ENCODE measurements at regions not wholly inside any gene's neighbourhood (a gene's known extent, or its start where the extent isn't known, plus 50 kb on each side); places are given as distances from the start of the nearest gene placed in this dataset.

DNA sequence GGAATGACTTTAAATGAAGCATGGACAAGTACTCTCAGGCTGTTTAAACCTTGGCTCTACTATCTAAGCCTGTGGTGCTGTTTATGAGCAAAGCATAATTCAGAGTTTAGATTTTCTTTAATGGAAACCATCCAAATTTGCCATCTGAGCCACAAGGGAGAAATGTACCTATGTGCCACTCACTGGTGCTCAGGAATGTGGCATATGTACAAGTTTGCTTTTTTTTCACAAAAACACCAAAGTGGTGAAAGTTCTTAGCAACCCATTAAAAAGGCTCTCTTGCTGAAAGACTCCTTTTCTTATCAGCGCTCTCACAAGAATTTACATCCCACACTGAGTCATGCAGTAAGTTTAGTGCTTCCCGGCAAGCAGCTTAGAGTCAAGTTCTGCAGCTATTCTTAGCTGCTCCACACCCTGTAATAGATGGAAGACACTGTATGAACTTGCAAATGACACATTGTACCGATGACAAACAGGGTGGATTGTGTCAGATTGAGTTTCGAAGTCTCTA is 57.3 kb upstream of the MLIP start (continued):
- TF ChIP-seq ELF1 (IDR thresholded peaks at IDR 0.05; ENCODE audit: borderline replicate concordance, low read depth): no peak
- no peak for TF ChIP-seq EZH2 (IDR thresholded peaks at IDR 0.05)

- TF ChIP-seq RAD21 (IDR thresholded peaks at IDR 0.05; ENCODE audit: low read depth) (no peak), MAX (IDR thresholded peaks at IDR 0.05) (no peak), SP1 (IDR thresholded peaks at IDR 0.05; ENCODE audit: low read depth) (no peak), EZH2 (IDR thresholded peaks at IDR 0.05) (no peak), CEBPB (IDR thresholded peaks at IDR 0.05; ENCODE audit: low read depth) (no peak), ZNF274 (IDR thresholded peaks at IDR 0.05; ENCODE audit: low read depth, low read length) (no peak), POLR2AphosphoS5 (IDR thresholded peaks at IDR 0.05; ENCODE audit: low read depth, low read length) (no peak), FOSL1 (IDR thresholded peaks at IDR 0.05; ENCODE audit: low read depth) (no peak), CTCF (IDR thresholded peaks at IDR 0.05 in 2 of 3, conservative IDR thresholded peaks at IDR 0.05 in 1 of 3; ENCODE audit: borderline replicate concordance in 1 of 3, insufficient read depth in 1 of 3, low read depth in 2 of 3, low read length in 2 of 3) (no peak), YY1 (IDR thresholded peaks at IDR 0.05; ENCODE audit: extremely low read depth, insufficient replicate concordance, low read depth, low read length) (no peak), CBX3 (IDR thresholded peaks at IDR 0.05; ENCODE audit: low read depth) (no peak), TCF7L2 (IDR thresholded peaks at IDR 0.05; ENCODE audit: borderline replicate concordance, extremely low read depth, insufficient read depth, insufficient read length) (no peak), JUND (IDR thresholded peaks at IDR 0.05) (no peak), POLR2A (IDR thresholded peaks at IDR 0.05; ENCODE audit: borderline replicate concordance, extremely low read depth, insufficient read depth, insufficient read length) (no peak)
- TF ChIP-seq, protein P1, sequence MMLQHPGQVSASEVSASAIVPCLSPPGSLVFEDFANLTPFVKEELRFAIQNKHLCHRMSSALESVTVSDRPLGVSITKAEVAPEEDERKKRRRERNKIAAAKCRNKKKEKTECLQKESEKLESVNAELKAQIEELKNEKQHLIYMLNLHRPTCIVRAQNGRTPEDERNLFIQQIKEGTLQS (IDR thresholded peaks at IDR 0.05): no peak
- H3K9me2 ChIP-seq (ENCODE audit: insufficient read depth): no peaks in the 10 kb centered on the region
- no peaks in the 10 kb centered on the region for H4K20me1 ChIP-seq (ENCODE audit: insufficient read depth)
- ChIA-PET CTCF (no interaction called here), RAD21 (ENCODE audit: low non-redundant PET in 1 of 2, low total read pairs in 2 of 2, uncharacterized antibody in 2 of 2, unreplicated experiment in 2 of 2) (no interaction called here), POLR2A (no interaction called here)
- no peaks in the 10 kb centered on the region for H3K79me2 ChIP-seq (ENCODE audit: insufficient read depth, low read length)
- no peak overlapping the region for H3K4me2 ChIP-seq (ENCODE audit: low read length)
- intact Hi-C loops (cut with micrococcal nuclease): no loop called here
- H3K9ac ChIP-seq (ENCODE audit: low read length): no peak overlapping the region
- DNase-seq (ENCODE audit: low read depth, low spot score): no peak
- H3K9me3 ChIP-seq (ENCODE audit: control insufficient read depth in 1 of 2, insufficient read depth in 1 of 2, low read depth in 1 of 2, low read length in 2 of 2): no peaks in the 10 kb centered on the region
- BruUV-seq (replicated peaks): no TSS peak
- ATAC-seq: no peak
- no peak overlapping the region for H2AFZ ChIP-seq (ENCODE audit: low read depth, low read length, poor library complexity, severe bottlenecking)
- H3K27me3 ChIP-seq (ENCODE audit: insufficient read depth, low read length): no peaks in the 10 kb centered on the region
- no peak overlapping the region for H3K4me3 ChIP-seq (replicated peaks in 1 of 2; ENCODE audit: low read depth in 1 of 2, low read length in 2 of 2)
- no peak overlapping the region for H3K27ac ChIP-seq (ENCODE audit: low read depth, low read length)
- no peaks in the 10 kb centered on the region for H3K36me3 ChIP-seq (ENCODE audit: control insufficient read depth in 1 of 2, insufficient read depth in 2 of 2, low read length in 2 of 2)
- H3K4me1 ChIP-seq (ENCODE audit: control insufficient read depth in 1 of 2, insufficient read depth in 2 of 2, low read length in 2 of 2): peaks cover 5 to 14% of the 10 kb centered on the region in 2 experiments; a peak in 3 of 4 replicates
Measured at GRCh38 chr6:54056105-54056504, 55.1 kb upstream of the MLIP start.
